ENCODE measurements at regions not wholly inside any gene's neighbourhood (a gene's known extent, or its start where the extent isn't known, plus 50 kb on each side); places are given as distances from the start of the nearest gene placed in this dataset.

GRCh38 chr9:31821583-31821982 is 562.9 kb upstream of the ACO1 start:
- TF ChIP-seq CTCF (IDR thresholded peaks at IDR 0.05; ENCODE audit: low read depth, low read length) (no peak), EZH2phosphoT487 (IDR thresholded peaks at IDR 0.05; ENCODE audit: low read depth) (no peak)
